ENCODE measurements at regions not wholly inside any gene's neighbourhood (a gene's known extent, or its start where the extent isn't known, plus 50 kb on each side); places are given as distances from the start of the nearest gene placed in this dataset.

DNA sequence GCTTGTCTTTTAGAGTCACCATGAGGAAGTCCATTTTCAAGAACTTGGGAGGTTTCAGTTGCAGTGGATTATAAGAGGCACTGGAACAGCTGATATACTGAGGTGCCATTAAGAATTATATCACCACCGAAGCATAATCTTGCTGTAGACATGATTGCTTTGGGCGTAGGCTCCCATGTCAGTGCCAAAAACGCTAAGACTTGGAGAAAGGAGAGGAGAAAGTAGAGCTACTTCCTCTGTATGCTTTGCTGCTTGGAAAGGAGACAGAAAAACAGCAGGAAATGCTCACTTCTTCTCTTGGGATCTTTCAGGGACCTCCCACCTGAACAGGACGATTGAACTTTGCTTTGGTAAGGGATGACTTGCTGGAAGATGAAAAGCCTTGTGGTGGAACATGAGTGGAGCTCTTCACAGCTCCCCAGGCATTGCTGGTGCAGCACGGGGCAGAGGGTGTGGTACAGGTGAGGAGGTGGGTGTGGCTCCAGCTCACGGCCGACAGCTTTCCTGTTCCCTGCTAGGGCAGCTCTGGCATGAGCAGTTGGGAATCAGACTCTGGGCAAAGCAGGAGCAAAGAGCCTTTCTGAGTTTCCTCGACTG, 190.4 kb upstream of the JAG1 start:
- no peak overlapping the region for H3K4me3 ChIP-seq (ENCODE audit: low read length)
- peaks cover 2% of the 10 kb centered on the region for H3K9me3 Mint-ChIP-seq
- ChIA-PET CTCF (no interaction called here), POLR2A (no interaction called here)
- intact Hi-C loops (cut with DNase I, micrococcal nuclease) = no loop called here
- TF ChIP-seq, protein P1, sequence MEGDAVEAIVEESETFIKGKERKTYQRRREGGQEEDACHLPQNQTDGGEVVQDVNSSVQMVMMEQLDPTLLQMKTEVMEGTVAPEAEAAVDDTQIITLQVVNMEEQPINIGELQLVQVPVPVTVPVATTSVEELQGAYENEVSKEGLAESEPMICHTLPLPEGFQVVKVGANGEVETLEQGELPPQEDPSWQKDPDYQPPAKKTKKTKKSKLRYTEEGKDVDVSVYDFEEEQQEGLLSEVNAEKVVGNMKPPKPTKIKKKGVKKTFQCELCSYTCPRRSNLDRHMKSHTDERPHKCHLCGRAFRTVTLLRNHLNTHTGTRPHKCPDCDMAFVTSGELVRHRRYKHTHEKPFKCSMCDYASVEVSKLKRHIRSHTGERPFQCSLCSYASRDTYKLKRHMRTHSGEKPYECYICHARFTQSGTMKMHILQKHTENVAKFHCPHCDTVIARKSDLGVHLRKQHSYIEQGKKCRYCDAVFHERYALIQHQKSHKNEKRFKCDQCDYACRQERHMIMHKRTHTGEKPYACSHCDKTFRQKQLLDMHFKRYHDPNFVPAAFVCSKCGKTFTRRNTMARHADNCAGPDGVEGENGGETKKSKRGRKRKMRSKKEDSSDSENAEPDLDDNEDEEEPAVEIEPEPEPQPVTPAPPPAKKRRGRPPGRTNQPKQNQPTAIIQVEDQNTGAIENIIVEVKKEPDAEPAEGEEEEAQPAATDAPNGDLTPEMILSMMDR (IDR thresholded peaks at IDR 0.05) = no peak
- no peak overlapping the region for H3K4me3 Mint-ChIP-seq
- H3K4me1 ChIP-seq (ENCODE audit: insufficient read depth, low read length) = no peaks in the 10 kb centered on the region
- no peaks in the 10 kb centered on the region for H3K36me3 Mint-ChIP-seq (ENCODE audit: low read depth)
- H3K9me3 ChIP-seq (ENCODE audit: control insufficient read depth in 1 of 2, insufficient read depth in 1 of 2, low read length in 2 of 2) = peaks cover 0 to 4% of the 10 kb centered on the region in 2 experiments
- no peaks in the 10 kb centered on the region for H3K4me1 Mint-ChIP-seq (ENCODE audit: low read depth)
- H3K36me3 ChIP-seq (ENCODE audit: insufficient read depth, low read length) = no peaks in the 10 kb centered on the region
- no peak for ATAC-seq (ENCODE audit: poor library complexity)
- H3K27ac Mint-ChIP-seq = no peak overlapping the region
- H3K27me3 ChIP-seq (ENCODE audit: control insufficient read depth in 1 of 2, insufficient read depth in 2 of 2, low read length in 2 of 2) = no peaks in the 10 kb centered on the region
- no peak for DNase-seq
- no peak overlapping the region for H3K27ac ChIP-seq (ENCODE audit: low read depth in 1 of 2, low read length in 2 of 2)
- H3K27me3 Mint-ChIP-seq = no peaks in the 10 kb centered on the region

DNA sequence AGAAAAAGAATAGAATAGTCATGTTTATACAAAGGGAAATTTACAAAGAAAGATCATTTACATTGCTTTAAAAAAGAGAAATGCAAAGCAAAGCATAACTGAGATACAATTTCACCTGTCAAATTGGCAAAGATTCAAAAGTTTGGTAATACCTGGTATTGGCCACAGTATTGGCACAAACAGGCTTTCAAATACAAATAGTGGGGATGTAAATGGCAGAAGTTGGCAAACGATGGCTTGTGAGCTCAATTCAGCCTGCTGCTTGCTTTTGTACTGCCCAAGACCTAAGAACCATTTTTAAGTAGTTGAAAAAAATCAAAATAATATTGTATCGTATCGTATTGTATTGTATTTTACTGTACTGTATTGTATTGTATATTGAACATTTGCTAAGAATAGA, 194.5 kb upstream of the JAG1 start:
- H3K9me3 Mint-ChIP-seq = no peaks in the 10 kb centered on the region
- TF ChIP-seq, protein P1 (IDR thresholded peaks at IDR 0.05) = no peak
- DNase-seq (no peak), ATAC-seq (ENCODE audit: poor library complexity) (no peak)
- Histone ChIP-seq H3K4me1 (ENCODE audit: insufficient read depth, low read length) (no peaks in the 10 kb centered on the region), H3K27me3 (ENCODE audit: control insufficient read depth in 1 of 2, insufficient read depth in 2 of 2, low read length in 2 of 2) (no peaks in the 10 kb centered on the region), H3K4me3 (ENCODE audit: low read length) (no peak overlapping the region), H3K9me3 (ENCODE audit: control insufficient read depth in 1 of 2, insufficient read depth in 1 of 2, low read length in 2 of 2) (peaks cover 0 to 4% of the 10 kb centered on the region in 2 experiments), H3K27ac (ENCODE audit: low read depth in 1 of 2, low read length in 2 of 2) (no peak overlapping the region), H3K36me3 (ENCODE audit: insufficient read depth, low read length) (no peaks in the 10 kb centered on the region)
- no peaks in the 10 kb centered on the region for H3K36me3 Mint-ChIP-seq (ENCODE audit: low read depth)
- ChIA-PET CTCF (no interaction called here), POLR2A (no interaction called here)
- no peak overlapping the region for H3K27ac Mint-ChIP-seq
- no peaks in the 10 kb centered on the region for H3K27me3 Mint-ChIP-seq
- no peak overlapping the region for H3K4me3 Mint-ChIP-seq
- no peaks in the 10 kb centered on the region for H3K4me1 Mint-ChIP-seq (ENCODE audit: low read depth)
- intact Hi-C loops (cut with DNase I, micrococcal nuclease) = no loop called here

DNA sequence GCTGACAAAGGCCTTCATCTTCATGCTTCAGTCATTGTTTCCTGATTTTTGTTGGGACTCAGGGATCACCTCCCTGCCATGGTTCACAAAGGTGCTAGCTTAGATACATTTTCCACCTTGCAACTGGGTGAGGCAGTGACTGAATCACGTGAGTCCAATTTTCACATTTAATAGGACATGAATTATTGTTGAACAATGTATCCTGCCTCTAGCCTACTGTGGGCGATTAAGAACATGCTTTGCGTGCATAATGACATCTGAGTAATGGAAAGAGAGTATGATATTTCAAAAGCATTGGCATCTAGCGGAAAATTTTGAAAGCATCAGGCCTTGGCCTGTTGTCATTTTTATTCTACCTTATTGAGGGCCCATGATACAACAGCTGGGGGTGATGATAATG, 199.2 kb upstream of the JAG1 start:
- H3K4me3 ChIP-seq (ENCODE audit: low read length) = no peak overlapping the region
- TF ChIP-seq, protein P1 (IDR thresholded peaks at IDR 0.05) = no peak
- H3K9me3 ChIP-seq (ENCODE audit: control insufficient read depth in 1 of 2, insufficient read depth in 1 of 2, low read length in 2 of 2) = no peaks in the 10 kb centered on the region
- ChIA-PET CTCF (no interaction called here), POLR2A (no interaction called here)
- no peaks in the 10 kb centered on the region for H3K36me3 ChIP-seq (ENCODE audit: insufficient read depth, low read length)
- Mint-ChIP-seq H3K4me1 (ENCODE audit: low read depth) (no peaks in the 10 kb centered on the region), H3K27ac (no peak overlapping the region), H3K4me3 (no peak overlapping the region), H3K36me3 (ENCODE audit: low read depth) (no peaks in the 10 kb centered on the region), H3K9me3 (peaks cover 4% of the 10 kb centered on the region), H3K27me3 (no peaks in the 10 kb centered on the region)
- no peaks in the 10 kb centered on the region for H3K4me1 ChIP-seq (ENCODE audit: insufficient read depth, low read length)
- H3K27ac ChIP-seq (ENCODE audit: low read depth in 1 of 2, low read length in 2 of 2) = no peak overlapping the region
- H3K27me3 ChIP-seq (ENCODE audit: control insufficient read depth in 1 of 2, insufficient read depth in 2 of 2, low read length in 2 of 2) = no peaks in the 10 kb centered on the region
- intact Hi-C loops (cut with DNase I, micrococcal nuclease) = no loop called here
- ATAC-seq (ENCODE audit: poor library complexity) (no peak), DNase-seq (no peak)

Data from CD4-positive, alpha-beta T cell (primary cell).